Right renal pelvis (tissue), 4 donors: ENCODE measurements at regions not wholly inside any gene's neighbourhood (a gene's known extent, or its start where the extent isn't known, plus 50 kb on each side); places are given as distances from the start of the nearest gene placed in this dataset.
"Not testable (repeated sequence)": the region's sequence is repeated elsewhere in the genome, so short reads cannot be mapped to it uniquely, and the experiment has no call there.

Experiments used
- DNase-seq, 4 donors: peaks; one replicate each; pipeline ENCODE4 v3.0.0-alpha.2; 2013; ENCODE audit warnings: low read depth in 4 of 4, low spot score in 3 of 4, missing footprints in 1 of 4

GRCh38 chr9:75529463-75529862 lies 361.0 kb upstream of the PCSK5 start:
- no peak for DNase-seq

DNA sequence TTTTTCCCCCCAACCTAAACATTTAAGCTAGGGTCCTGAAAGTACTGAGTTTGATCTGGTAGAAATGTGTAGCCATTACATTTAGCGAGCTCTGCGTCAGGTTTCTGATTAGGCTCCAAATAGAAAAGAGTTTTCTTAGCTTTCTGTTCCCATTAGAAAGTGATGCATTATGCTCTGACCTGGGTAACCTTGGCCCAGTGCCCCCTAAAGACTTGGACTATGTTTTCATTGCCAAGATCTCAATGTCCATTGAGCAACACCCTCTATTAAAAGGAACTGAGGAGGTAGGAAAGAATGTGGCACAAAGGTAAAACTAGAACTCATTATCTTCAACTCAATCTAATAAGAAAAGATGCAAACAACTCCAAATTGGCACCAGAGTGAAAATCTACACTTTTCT lies 358.9 kb upstream of the PCSK5 start:
- no peak for DNase-seq

DNA sequence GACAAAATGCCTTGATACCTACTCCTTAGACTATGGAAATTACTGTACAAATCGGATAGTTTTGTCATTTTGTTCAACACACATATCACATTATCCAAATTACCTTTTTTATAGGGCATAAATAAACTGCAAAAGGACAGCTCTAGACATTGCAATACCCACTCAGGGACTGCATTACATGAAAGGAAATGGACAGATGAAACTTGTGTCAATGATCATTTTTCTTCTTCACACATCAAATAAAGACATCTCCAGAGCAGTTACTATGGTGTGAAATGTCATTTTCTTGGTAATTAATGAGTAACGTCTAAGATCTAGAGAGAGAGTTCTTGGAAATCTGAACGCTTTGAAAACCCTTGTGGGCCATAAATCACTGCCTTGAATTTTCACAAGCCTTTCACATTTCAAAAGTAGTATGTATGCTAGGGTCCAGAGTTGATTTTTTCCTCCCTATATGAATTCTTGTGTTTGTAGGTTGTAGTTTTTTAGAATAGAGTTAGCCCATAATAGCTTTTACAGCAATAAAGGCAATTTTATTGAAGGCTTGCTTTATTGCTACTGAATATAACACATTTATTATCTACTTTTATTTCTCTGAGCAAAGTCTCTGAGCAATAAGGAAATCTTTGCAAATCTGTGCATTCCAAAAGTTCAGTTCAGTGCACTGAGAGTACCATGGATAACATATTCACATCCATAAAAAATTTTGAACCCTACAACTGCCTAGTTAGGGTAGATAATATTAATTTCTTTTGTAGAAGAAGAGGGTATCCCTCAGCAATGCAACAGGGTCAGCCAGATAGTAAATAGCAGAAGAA lies 358.0 kb upstream of the PCSK5 start:
- DNase-seq: no peak

DNA sequence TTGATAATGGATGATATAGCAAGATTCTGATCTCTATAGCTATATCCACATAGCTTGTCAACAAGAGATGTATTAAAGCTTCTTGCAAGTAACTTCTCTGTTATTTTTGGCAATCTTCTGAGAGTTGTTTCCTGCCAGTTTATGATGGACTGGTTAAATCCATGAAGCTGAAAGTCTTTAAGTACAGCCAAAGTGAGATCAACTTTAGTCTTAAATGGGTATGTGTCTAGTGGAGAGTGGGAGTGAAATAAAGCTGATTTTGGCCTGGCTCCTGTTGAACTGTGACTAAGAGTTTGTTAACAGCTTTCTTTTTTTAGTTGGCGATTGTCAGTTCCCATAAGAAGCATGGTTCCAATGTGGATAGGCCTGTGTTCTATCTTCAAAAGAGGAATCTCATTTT lies 350.9 kb upstream of the PCSK5 start:
- no peak for DNase-seq

DNA sequence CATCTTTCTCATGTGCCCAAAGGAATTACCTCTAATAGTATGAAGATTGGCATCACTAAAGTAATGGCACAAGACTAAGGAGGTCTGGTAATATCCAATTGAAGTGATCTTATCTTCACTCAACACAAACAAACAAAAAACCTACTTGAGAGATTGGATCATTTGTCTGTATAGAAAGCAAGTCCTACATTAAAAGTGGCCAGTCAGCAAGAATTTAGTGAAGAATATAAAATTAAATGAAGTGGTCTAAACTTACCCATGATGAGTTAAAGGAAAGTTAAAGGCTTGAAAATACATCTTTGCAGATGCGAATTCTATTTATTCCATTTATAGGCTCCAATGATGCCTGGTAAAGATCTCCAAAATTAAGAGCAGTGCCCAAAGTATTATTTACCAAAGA lies 350.3 kb upstream of the PCSK5 start:
- no peak for DNase-seq

DNA sequence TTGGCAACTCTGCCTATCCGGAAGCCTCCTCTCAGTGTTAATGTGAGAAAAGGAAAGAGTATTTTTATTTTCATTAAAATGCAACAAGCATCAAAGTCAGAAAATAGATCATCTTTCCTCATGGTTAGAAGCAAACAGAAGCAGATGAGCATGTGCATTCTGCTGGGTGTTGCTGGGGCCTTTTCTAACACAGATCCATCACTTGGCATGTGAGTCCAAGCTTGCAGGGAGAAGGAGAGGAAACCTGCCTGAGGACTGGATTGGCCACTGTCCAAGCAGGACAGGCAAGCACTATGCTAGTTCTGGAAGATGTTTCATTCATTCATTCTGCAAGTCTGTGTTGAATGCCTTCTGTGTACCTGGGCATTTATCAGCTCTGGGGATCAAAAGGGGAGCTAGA lies 348.7 kb upstream of the PCSK5 start:
- DNase-seq: no peak

DNA sequence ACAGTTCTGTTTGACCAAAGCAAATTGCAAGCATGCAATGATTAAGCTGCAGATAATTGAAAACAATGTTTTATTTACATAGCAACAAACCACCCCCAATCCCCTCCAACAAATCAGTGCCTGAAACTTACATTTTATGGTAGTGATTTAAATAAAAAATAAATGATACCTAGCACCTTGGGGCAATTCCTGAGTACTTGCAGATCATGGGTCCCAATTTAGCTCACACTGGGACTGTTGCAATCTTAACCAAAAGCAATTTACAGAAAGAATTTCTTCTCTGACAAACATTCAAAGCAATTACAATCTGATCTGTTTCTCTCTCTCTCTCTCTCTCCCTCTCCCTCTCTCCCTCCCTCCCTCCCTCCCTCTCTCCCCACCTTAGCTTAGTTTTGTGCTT lies 345.7 kb upstream of the PCSK5 start:
- no peak for DNase-seq

DNA sequence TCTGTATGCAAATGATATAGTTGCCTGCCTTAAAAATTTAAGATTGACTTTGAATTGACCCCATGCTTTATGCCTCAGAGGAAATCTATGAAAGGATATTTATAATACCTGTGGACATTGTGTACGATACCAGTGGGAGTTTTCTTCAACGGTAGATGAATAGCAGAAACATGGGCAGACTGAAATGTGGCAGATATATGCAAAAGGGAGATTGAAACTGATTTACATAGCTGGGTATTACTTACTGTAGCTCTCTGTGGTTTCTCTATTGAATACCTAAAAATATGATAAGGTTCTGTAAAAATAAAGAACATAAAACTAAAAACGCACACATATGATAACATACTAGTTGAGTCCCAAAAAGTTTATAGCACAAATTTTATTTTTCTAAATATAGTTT lies 345.2 kb upstream of the PCSK5 start:
- DNase-seq: no peak

GRCh38 chr9:75548871-75549270 lies 341.6 kb upstream of the PCSK5 start:
- no peak for DNase-seq

DNA sequence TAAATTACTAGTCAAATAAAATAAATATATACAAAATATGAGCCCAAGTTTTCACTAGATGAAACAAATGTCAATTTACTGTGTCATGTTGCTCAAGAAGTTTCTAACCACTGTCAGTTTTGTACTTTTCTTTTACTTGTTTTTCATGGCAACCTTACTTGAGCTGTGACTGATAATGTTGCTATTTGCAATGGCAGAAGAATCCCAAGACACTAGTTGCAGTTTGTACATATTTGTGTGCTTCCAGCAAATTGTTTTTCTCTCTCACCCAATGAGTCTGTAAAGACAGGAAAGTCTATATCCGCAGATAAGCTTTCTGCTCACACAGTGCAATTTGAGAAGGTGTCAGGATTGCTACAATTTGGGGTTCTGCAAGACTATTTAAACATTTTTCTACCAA lies 338.6 kb upstream of the PCSK5 start:
- no peak for DNase-seq

DNA sequence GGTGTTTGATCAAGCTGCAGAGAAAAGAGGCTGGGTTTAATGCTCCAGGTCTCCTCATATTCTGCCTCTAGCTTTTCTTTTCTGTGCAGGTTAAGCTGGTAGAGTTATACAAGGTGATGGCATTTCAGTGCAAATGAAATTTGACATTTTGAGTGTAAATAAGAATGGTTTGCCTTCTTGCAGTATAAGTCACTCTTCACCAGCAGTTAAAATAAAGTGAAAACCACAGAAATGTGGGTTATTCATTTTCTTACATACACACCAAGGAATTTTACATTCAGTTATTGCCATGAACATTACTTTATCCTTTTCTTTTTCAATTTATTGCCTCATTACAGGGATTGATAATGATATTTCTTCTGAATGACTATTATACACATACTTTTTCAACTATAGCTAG lies 337.5 kb upstream of the PCSK5 start:
- DNase-seq: no peak

- DNase-seq: not testable (repeated sequence)
Measured at GRCh38 chr9:75566813-75567212, 323.7 kb upstream of the PCSK5 start.

GRCh38 chr9:75570538-75570937 lies 319.9 kb upstream of the PCSK5 start:
- DNase-seq: no peak

DNA sequence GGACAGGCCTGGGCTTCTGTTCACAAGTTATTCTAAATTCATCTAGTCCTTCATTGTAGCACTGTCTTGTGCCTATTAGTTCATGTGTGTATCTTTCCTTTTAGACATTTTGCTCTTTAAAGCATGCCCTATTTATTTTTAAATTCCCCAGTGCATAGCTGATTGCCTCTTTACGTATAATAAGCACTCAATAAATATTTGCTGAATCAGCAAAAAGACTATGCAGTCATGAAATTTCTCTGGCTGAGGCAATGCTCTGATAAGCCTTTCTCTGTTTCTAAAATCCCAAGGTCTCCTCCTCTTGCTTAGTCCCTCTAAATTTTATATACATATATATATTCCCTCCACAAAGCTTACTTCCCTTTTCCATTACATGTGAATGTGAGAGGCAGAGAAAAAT lies 315.9 kb upstream of the PCSK5 start:
- DNase-seq: no peak

- no peak for DNase-seq
Measured at GRCh38 chr9:75582870-75583269, 307.6 kb upstream of the PCSK5 start.

DNA sequence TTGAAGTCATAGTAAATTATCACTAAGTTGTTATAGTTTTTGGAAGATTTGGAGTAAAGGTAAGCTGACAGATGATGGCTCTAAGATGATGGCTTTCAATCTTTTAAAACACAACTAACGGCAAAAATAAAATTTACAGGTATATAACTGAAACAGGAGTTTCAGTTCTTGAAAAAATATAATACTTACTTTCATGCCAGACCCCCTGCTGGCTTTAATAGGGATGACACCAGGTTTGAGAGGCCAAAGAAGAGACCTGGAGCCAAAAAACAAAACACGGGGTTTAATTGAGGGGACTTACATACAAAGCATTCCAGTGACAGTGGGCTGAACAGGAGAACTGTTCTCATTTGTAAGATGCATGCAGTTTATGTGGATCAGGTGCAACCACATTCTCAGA lies 301.7 kb upstream of the PCSK5 start:
- no peak for DNase-seq

DNA sequence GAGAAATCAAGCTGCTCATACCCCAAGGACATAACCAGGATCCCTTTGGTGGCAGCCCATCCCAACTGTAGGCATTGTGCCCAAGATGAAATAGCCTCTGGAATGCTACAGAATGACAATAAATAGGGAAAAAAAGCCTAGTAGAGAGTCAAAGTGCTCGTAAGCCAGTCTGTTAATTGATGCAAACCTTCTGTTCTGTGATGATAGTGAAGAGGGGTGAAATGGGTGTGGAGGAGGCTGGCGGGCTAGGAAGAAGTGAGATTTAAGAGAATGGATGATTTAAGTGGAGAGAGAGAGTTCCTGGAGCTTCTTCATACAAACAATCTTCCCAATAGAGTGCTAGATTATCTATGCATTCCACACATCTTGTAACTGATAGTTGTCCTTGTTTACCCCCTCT lies 301.0 kb upstream of the PCSK5 start:
- DNase-seq: no peak

DNA sequence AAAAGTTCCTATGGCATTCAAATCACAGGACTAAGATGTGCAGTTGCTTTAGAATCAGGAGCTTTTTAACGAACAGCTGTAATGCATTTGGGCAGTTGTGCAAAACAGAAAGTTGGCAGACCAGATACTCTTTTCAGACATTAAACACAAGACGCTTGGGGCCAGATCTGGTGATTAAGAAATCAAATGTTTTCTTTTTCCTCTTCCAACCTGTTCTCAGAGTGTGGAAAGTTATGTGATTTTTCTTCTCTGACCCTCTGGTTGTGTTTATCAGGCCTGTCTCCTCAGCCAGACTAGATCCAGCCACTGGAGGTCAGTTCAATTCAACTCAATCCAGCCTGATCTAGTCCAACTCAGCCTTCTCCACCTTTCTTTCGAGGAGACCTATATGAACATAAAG lies 298.5 kb upstream of the PCSK5 start:
- no peak for DNase-seq

DNA sequence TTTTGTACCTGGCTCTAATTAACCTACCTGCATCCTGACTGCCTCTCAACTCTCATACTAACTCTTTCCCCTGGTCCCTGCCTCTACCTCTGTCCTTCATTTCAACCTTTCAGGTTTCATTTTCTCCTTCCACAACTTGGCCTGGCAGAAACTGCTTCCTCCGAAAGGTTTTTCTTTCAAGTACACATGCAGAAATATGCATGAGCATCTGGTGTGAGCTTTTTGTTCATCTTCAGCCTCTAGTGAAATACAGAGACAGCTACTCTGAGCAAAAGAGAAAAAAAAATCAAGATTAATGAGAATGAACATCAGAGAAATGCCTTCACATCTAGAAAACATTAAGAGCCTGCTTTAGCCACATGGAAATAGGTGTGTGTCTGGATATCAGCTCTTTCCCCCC lies 297.9 kb upstream of the PCSK5 start:
- no peak for DNase-seq

DNA sequence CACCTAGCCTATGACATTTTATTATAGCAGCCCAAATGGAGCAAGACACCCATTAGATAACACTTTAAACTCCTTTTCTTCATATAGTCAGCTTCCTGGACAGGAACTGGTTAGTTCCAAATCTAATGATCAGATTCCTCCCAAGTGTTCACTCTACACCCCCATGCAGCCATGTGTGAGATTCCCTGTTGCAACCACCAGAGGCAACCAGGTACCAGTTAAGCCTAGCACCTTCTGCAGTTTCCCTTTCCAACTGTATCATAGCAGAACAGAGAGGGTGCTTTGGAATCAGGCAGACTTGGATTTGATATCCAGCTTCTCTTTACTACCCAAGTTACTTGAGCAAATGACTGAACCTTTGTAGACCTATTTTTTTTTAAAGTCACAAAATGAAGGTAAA lies 296.6 kb upstream of the PCSK5 start:
- no peak for DNase-seq

DNA sequence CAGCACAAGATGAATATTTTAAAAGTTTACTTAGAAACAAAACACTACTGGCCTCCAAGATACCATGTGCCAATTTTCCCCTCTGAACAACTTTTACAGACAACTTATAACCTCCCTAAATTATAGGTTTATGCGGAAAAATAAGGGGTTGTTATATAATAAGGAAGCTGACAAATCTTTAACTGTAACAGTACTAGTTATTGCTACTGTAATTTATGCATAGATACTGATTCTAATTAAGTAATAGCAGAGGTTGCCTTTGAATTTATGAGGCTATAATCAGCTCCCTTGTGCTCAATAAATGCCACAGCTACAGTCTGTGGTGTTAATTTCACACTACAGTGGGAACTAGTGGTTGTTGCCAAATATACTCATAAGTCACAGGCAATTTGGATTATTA lies 291.3 kb upstream of the PCSK5 start:
- DNase-seq: no peak

- DNase-seq: no peak
Measured at GRCh38 chr9:75601280-75601679, 289.2 kb upstream of the PCSK5 start.

GRCh38 chr9:75602060-75602459 lies 288.4 kb upstream of the PCSK5 start:
- no peak for DNase-seq
